Adrenal gland (tissue), 9 donors: ENCODE measurements at regions not wholly inside any gene's neighbourhood (a gene's known extent, or its start where the extent isn't known, plus 50 kb on each side); places are given as distances from the start of the nearest gene placed in this dataset.

Source experiments
- DNase-seq, 7 donors: peaks; one replicate each; pipeline ENCODE4 v3.0.0-alpha.2; 2019 to 2020
- H3K27ac ChIP-seq, 5 donors: fragments of 200-600 bp; sonication (generic) in 4 of 5; 1 replicate in 3 of 5; 2 replicates in 2 of 5; pipeline versions ENCODE4 v1.5.1 to v1.8.0; 2016 to 2020; ENCODE audit warnings: mild to moderate bottlenecking in 1 of 5
- H3K27me3 ChIP-seq: fragments of 200-600 bp; 2 replicates; pipeline ENCODE4 v1.8.0; 2021
- H3K36me3 ChIP-seq, 2 donors: fragments of 200-600 bp; replicated peaks in 1 of 2; 1 replicate in 1 of 2; 2 replicates in 1 of 2; pipeline versions ENCODE4 v1.5.1 to v1.8.0; 2018 to 2022
- H3K4me1 ChIP-seq, 2 donors: fragments of 200-600 bp; replicated peaks in 1 of 2; 1 replicate in 1 of 2; 2 replicates in 1 of 2; pipeline versions ENCODE4 v1.5.1 to v1.8.0; 2018 to 2021
- H3K4me3 ChIP-seq, 4 donors: fragments of 200-600 bp; sonication (generic) in 3 of 4; one replicate each; pipeline ENCODE4 v1.5.1; 2016 to 2018
- H3K9me3 ChIP-seq, 3 donors: fragments of 200-600 bp; sonication (generic) in 1 of 3; replicated peaks in 1 of 3; 1 replicate in 2 of 3; 2 replicates in 1 of 3; pipeline versions ENCODE4 v1.5.1 to v1.8.0; 2016 to 2021
- CTCF ChIP-seq, 6 experiments: fragments of 450-650 bp in 4 of 6; fragments of 200-600 bp in 2 of 6; sonication (generic) in 1 of 6; IDR thresholded peaks; 1 replicate in 5 of 6; 2 replicates in 1 of 6; pipeline versions ENCODE4 v1.5.1 to v1.8.0; 2016 to 2021; ENCODE audit warnings: antibody characterized with exemption in 6 of 6, mild to moderate bottlenecking in 2 of 6, moderate library complexity in 1 of 6
- POLR2A ChIP-seq, 2 donors: fragments of 450-650 bp; IDR thresholded peaks; one replicate each; pipeline ENCODE4 v1.6.1; 2017; ENCODE audit warnings: antibody characterized with exemption in 2 of 2, mild to moderate bottlenecking in 2 of 2, moderate library complexity in 1 of 2
- WGBS, 4 donors: extraction: QIAGEN DNeasy Blood & Tissue Kit in 2 of 4; methylation state at CpG; one replicate each; pipeline versions ENCODE4 v1.1.5 to v1.1.7; 2013 to 2017; 5-methylcytosine and 5-hydroxymethylcytosine counted together
- intact Hi-C, 2 donors: fragments of 100-400 bp; cut with DNase I; formaldehyde crosslinking; loops; one replicate each; pipeline versions ENCODE4 v1.14.1 to v1.15.0; 2022 to 2023
- donor health status: healthy with polysubstance abuse.
- donor health status: Bipolar disorder and iron deficiency.
- donor health status: DM: yes; HTN: yes; CAD: no.
- donor health status: DM: no; HTN: no; CAD: no.
- donor health status: DM: no; HTN: no; CAD: no.

GRCh38 chr5:87853541-87853940, 415.1 kb downstream of the TMEM161B start:
- Histone ChIP-seq H3K27me3 (no peaks in the 10 kb centered on the region), H3K27ac (no peak overlapping the region), H3K36me3 (no peaks in the 10 kb centered on the region), H3K9me3 (no peaks in the 10 kb centered on the region), H3K4me1 (no peaks in the 10 kb centered on the region), H3K4me3 (no peak overlapping the region)
- TF ChIP-seq POLR2A (IDR thresholded peaks at IDR 0.05) (no peak), CTCF (IDR thresholded peaks at IDR 0.05) (no peak)
- WGBS, 4 donors = 45 to 59% (median 54%) methylated on average over 2 of the region's 2 CpGs
- intact Hi-C loops = no loop called here
- no peak for DNase-seq

- Histone ChIP-seq H3K4me1 (no peaks in the 10 kb centered on the region), H3K9me3 (no peaks in the 10 kb centered on the region), H3K36me3 (no peaks in the 10 kb centered on the region), H3K27ac (no peak overlapping the region), H3K27me3 (no peaks in the 10 kb centered on the region), H3K4me3 (no peak overlapping the region)
- no peak for TF ChIP-seq POLR2A (IDR thresholded peaks at IDR 0.05)
- TF ChIP-seq CTCF (IDR thresholded peaks at IDR 0.05) = no peak
- DNase-seq = no peak
- intact Hi-C loops = no loop called here
Observed at GRCh38 chr5:87851603-87852002, 417.0 kb downstream of the TMEM161B start.

GRCh38 chr5:87850843-87851242, 417.8 kb downstream of the TMEM161B start:
- no peaks in the 10 kb centered on the region for H3K27me3 ChIP-seq
- H3K27ac ChIP-seq = no peak overlapping the region
- DNase-seq = no peak
- no peaks in the 10 kb centered on the region for H3K36me3 ChIP-seq
- TF ChIP-seq POLR2A (IDR thresholded peaks at IDR 0.05) (no peak), CTCF (IDR thresholded peaks at IDR 0.05) (no peak)
- H3K4me3 ChIP-seq = no peak overlapping the region
- intact Hi-C loops = no loop called here
- 73 to 88% (median 78%) methylated on average over 3 of the region's 3 CpGs for WGBS, 4 donors
- H3K4me1 ChIP-seq = no peaks in the 10 kb centered on the region
- no peaks in the 10 kb centered on the region for H3K9me3 ChIP-seq

DNA sequence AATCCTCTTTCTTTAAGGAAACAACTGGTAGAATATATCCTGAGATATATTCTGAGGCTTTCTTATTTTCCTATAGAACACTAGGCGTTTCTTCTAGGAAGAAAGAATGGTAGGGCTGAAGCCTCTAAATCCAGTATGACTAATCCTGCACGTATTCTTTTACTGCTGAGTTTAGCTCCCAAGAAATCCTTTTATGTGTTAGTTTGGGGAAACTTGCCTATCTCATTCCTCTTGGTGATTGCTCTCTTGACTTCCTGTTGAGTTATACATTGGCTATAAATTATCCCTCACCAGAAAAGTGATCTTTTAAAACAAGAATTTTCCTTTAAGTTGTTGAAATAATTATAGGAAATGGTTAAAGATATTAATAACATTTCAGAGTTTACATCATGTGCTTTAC, 422.9 kb downstream of the TMEM161B start:
- no peaks in the 10 kb centered on the region for H3K4me1 ChIP-seq
- TF ChIP-seq POLR2A (IDR thresholded peaks at IDR 0.05) = no peak
- TF ChIP-seq CTCF (IDR thresholded peaks at IDR 0.05) = no peak
- H3K9me3 ChIP-seq = no peaks in the 10 kb centered on the region
- no peaks in the 10 kb centered on the region for H3K27me3 ChIP-seq
- H3K36me3 ChIP-seq = no peaks in the 10 kb centered on the region
- intact Hi-C loops = no loop called here
- no peak for DNase-seq
- 18 to 27% (median 21%) methylated on average over 2 of the region's 2 CpGs for WGBS, 4 donors
- H3K4me3 ChIP-seq = no peak overlapping the region
- H3K27ac ChIP-seq = no peak overlapping the region
